Nephron (organoid): ENCODE measurements at regions not wholly inside any gene's neighbourhood (a gene's known extent, or its start where the extent isn't known, plus 50 kb on each side); places are given as distances from the start of the nearest gene placed in this dataset.

Experiments
- H3K27ac Mint-ChIP-seq, 3 experiments: 2 replicates each; pipeline ENCODE4 v1.8.0; 2020; ENCODE audit warnings: mixed read lengths in 3 of 3, mild to moderate bottlenecking in 2 of 3, moderate library complexity in 1 of 3
- H3K27me3 Mint-ChIP-seq: 2 replicates; pipeline ENCODE4 v1.8.0; 2021; ENCODE audit warnings: low read depth, mild to moderate bottlenecking, moderate library complexity, mixed read lengths
- H3K36me3 Mint-ChIP-seq: 2 replicates; pipeline ENCODE4 v1.8.0; 2020; ENCODE audit warnings: low read depth, mixed read lengths
- H3K4me1 Mint-ChIP-seq: 2 replicates; pipeline ENCODE4 v1.8.0; 2020; ENCODE audit warnings: mixed read lengths
- H3K4me3 Mint-ChIP-seq, 3 experiments: 2 replicates each; pipeline ENCODE4 v1.8.0; 2020; ENCODE audit warnings: mild to moderate bottlenecking in 3 of 3, mixed read lengths in 3 of 3, moderate library complexity in 2 of 3
- H3K9me3 Mint-ChIP-seq: 2 replicates; pipeline ENCODE4 v1.8.0; 2020; ENCODE audit warnings: mixed read lengths
- CTCF ChIP-seq, 3 experiments: fragments of 200-600 bp; sonication (generic); IDR thresholded peaks; one replicate each; pipeline ENCODE4 v1.5.0; 2021; ENCODE audit warnings: antibody characterized with exemption in 3 of 3; ENCODE audit not compliant: unreplicated experiment in 3 of 3

GRCh38 chr5:163585206-163585605 is 79.8 kb downstream of the MAT2B start:
- Mint-ChIP-seq H3K9me3 (peaks cover 2% of the 10 kb centered on the region), H3K36me3 (no peaks in the 10 kb centered on the region), H3K4me3 (no peak overlapping the region), H3K27me3 (no peaks in the 10 kb centered on the region), H3K4me1 (no peaks in the 10 kb centered on the region), H3K27ac (no peak overlapping the region)
- no peak for TF ChIP-seq CTCF (IDR thresholded peaks at IDR 0.05; ENCODE audit: unreplicated experiment in 3 of 3)

- Mint-ChIP-seq H3K9me3 (peaks cover 2% of the 10 kb centered on the region), H3K4me1 (no peaks in the 10 kb centered on the region), H3K36me3 (no peaks in the 10 kb centered on the region), H3K4me3 (no peak overlapping the region), H3K27ac (no peak overlapping the region), H3K27me3 (no peaks in the 10 kb centered on the region)
- no peak for TF ChIP-seq CTCF (IDR thresholded peaks at IDR 0.05; ENCODE audit: unreplicated experiment in 3 of 3)
These were observed 81.1 kb downstream of the MAT2B start for GRCh38 chr5:163586531-163586956.

GRCh38 chr5:163594951-163595350 is 89.5 kb downstream of the MAT2B start:
- H3K27me3 Mint-ChIP-seq = no peaks in the 10 kb centered on the region
- no peak for TF ChIP-seq CTCF (IDR thresholded peaks at IDR 0.05; ENCODE audit: unreplicated experiment in 3 of 3)
- peaks cover 5% of the 10 kb centered on the region for H3K9me3 Mint-ChIP-seq
- no peaks in the 10 kb centered on the region for H3K4me1 Mint-ChIP-seq
- H3K4me3 Mint-ChIP-seq = no peak overlapping the region
- H3K36me3 Mint-ChIP-seq = peaks cover 3% of the 10 kb centered on the region
- no peak overlapping the region for H3K27ac Mint-ChIP-seq

GRCh38 chr5:163595932-163596607 is 90.7 kb downstream of the MAT2B start:
- TF ChIP-seq CTCF (IDR thresholded peaks at IDR 0.05; ENCODE audit: unreplicated experiment in 3 of 3) = no peak
- peaks cover 3% of the 10 kb centered on the region for H3K36me3 Mint-ChIP-seq
- no peaks in the 10 kb centered on the region for H3K4me1 Mint-ChIP-seq
- no peak overlapping the region for H3K27ac Mint-ChIP-seq
- no peak overlapping the region for H3K4me3 Mint-ChIP-seq
- H3K27me3 Mint-ChIP-seq = peaks cover 3% of the 10 kb centered on the region
- peaks cover 5% of the 10 kb centered on the region for H3K9me3 Mint-ChIP-seq

GRCh38 chr5:163596608-163597315 is 91.3 kb downstream of the MAT2B start:
- no peak for TF ChIP-seq CTCF (IDR thresholded peaks at IDR 0.05; ENCODE audit: unreplicated experiment in 3 of 3)
- Mint-ChIP-seq H3K27me3 (peaks cover 3% of the 10 kb centered on the region), H3K4me3 (no peak overlapping the region), H3K36me3 (peaks cover 3% of the 10 kb centered on the region), H3K27ac (no peak overlapping the region), H3K9me3 (peaks cover 5% of the 10 kb centered on the region), H3K4me1 (no peaks in the 10 kb centered on the region)

- H3K4me1 Mint-ChIP-seq = no peaks in the 10 kb centered on the region
- H3K36me3 Mint-ChIP-seq = no peaks in the 10 kb centered on the region
- H3K4me3 Mint-ChIP-seq = no peak overlapping the region
- H3K9me3 Mint-ChIP-seq = no peaks in the 10 kb centered on the region
- H3K27ac Mint-ChIP-seq = no peak overlapping the region
- no peak for TF ChIP-seq CTCF (IDR thresholded peaks at IDR 0.05; ENCODE audit: unreplicated experiment in 3 of 3)
- peaks cover 3% of the 10 kb centered on the region for H3K27me3 Mint-ChIP-seq
These were observed 98.6 kb downstream of the MAT2B start for GRCh38 chr5:163604013-163604412.
